Karpas-422 (cell line): ENCODE measurements at regions not wholly inside any gene's neighbourhood (a gene's known extent, or its start where the extent isn't known, plus 50 kb on each side); places are given as distances from the start of the nearest gene placed in this dataset.

Experiments
- DNase-seq: peaks from one replicate; pipeline ENCODE4 v3.0.0-alpha.2; 2015
- H2AFZ ChIP-seq: fragments of 200-600 bp; sonication (generic); 2 replicates; pipeline ENCODE4 v1.6.1; 2014; ENCODE audit warnings: antibody characterized with exemption, low read length, mixed read lengths
- H3K27ac ChIP-seq: fragments of 200-600 bp; sonication (generic); 2 replicates; pipeline ENCODE4 v1.5.1; 2014; ENCODE audit warnings: mild to moderate bottlenecking, low read length, moderate library complexity
- H3K27me3 ChIP-seq: fragments of 200-600 bp; sonication (generic); 2 replicates; pipeline ENCODE4 v1.6.1; 2014; ENCODE audit warnings: low read length, mixed read lengths
- H3K36me3 ChIP-seq: fragments of 200-600 bp; sonication (generic); 2 replicates; pipeline ENCODE4 v1.6.1; 2014; ENCODE audit warnings: low read length, mixed read lengths; ENCODE audit not compliant: insufficient read depth
- H3K4me1 ChIP-seq: fragments of 200-600 bp; sonication (generic); 2 replicates; pipeline ENCODE4 v1.6.1; 2014; ENCODE audit warnings: mild to moderate bottlenecking, low read length, mixed read lengths
- H3K4me2 ChIP-seq: fragments of 200-600 bp; sonication (generic); 2 replicates; pipeline ENCODE4 v1.6.1; 2014; ENCODE audit warnings: low read length, low read depth, mild to moderate bottlenecking; ENCODE audit not compliant: poor library complexity, severe bottlenecking
- H3K4me3 ChIP-seq: fragments of 200-600 bp; sonication (generic); 2 replicates; pipeline ENCODE4 v1.5.1; 2014; ENCODE audit warnings: mild to moderate bottlenecking, antibody characterized with exemption, low read length, mixed read lengths
- H3K79me2 ChIP-seq: fragments of 200-600 bp; sonication (generic); 2 replicates; pipeline ENCODE4 v1.6.1; 2014; ENCODE audit warnings: mild to moderate bottlenecking, low read length, mixed read lengths
- H3K9ac ChIP-seq: fragments of 200-600 bp; sonication (generic); 2 replicates; pipeline ENCODE4 v1.6.0; 2014; ENCODE audit warnings: low read length
- H3K9me2 ChIP-seq: fragments of 200-600 bp; sonication (generic), shearing (Covaris generic); replicated peaks from 2 replicates; pipeline ENCODE4 v1.6.0; 2014; ENCODE audit warnings: mild to moderate bottlenecking, low read length, moderate library complexity; ENCODE audit not compliant: insufficient read depth
- H3K9me3 ChIP-seq: fragments of 300-700, 200-600 bp; sonication (generic); 2 replicates; pipeline ENCODE4 v1.6.1; 2014; ENCODE audit warnings: low read length, mixed read lengths
- H4K20me1 ChIP-seq: fragments of 200-600 bp; sonication (generic); 2 replicates; pipeline ENCODE4 v1.6.1; 2014; ENCODE audit warnings: mild to moderate bottlenecking, antibody characterized with exemption, low read length, low read depth; ENCODE audit not compliant: insufficient read depth

GRCh38 chr5:74428876-74429275 is 211.7 kb downstream of the ENC1 start:
- Histone ChIP-seq H2AFZ (no peak overlapping the region), H3K79me2 (no peaks in the 10 kb centered on the region), H3K4me2 (no peak overlapping the region), H3K27me3 (no peaks in the 10 kb centered on the region), H3K4me3 (no peak overlapping the region), H3K9me3 (no peaks in the 10 kb centered on the region), H3K9me2 (no peaks in the 10 kb centered on the region), H3K9ac (no peak overlapping the region), H3K4me1 (no peaks in the 10 kb centered on the region), H4K20me1 (no peaks in the 10 kb centered on the region), H3K36me3 (no peaks in the 10 kb centered on the region), H3K27ac (no peak overlapping the region)
- DNase-seq = no peak

GRCh38 chr5:74428275-74428674 is 212.3 kb downstream of the ENC1 start:
- Histone ChIP-seq H3K27me3 (no peaks in the 10 kb centered on the region), H3K4me3 (no peak overlapping the region), H3K4me1 (no peaks in the 10 kb centered on the region), H3K4me2 (no peak overlapping the region), H3K36me3 (no peaks in the 10 kb centered on the region), H3K9ac (no peak overlapping the region), H3K27ac (no peak overlapping the region), H3K79me2 (no peaks in the 10 kb centered on the region), H2AFZ (no peak overlapping the region), H3K9me2 (no peaks in the 10 kb centered on the region), H3K9me3 (no peaks in the 10 kb centered on the region), H4K20me1 (no peaks in the 10 kb centered on the region)
- DNase-seq = no peak

- H3K4me3 ChIP-seq = no peak overlapping the region
- no peak overlapping the region for H3K27ac ChIP-seq
- no peak overlapping the region for H3K4me2 ChIP-seq
- no peaks in the 10 kb centered on the region for H3K36me3 ChIP-seq
- H3K4me1 ChIP-seq = no peaks in the 10 kb centered on the region
- no peaks in the 10 kb centered on the region for H3K9me2 ChIP-seq
- no peak overlapping the region for H2AFZ ChIP-seq
- no peaks in the 10 kb centered on the region for H3K27me3 ChIP-seq
- no peaks in the 10 kb centered on the region for H3K9me3 ChIP-seq
- DNase-seq = no peak
- H3K9ac ChIP-seq = no peak overlapping the region
- H3K79me2 ChIP-seq = no peaks in the 10 kb centered on the region
- H4K20me1 ChIP-seq = no peaks in the 10 kb centered on the region
Observed at GRCh38 chr5:74426506-74426905, 214.0 kb downstream of the ENC1 start.

GRCh38 chr5:74424162-74424868 is 216.2 kb downstream of the ENC1 start:
- Histone ChIP-seq H3K9me2 (no peaks in the 10 kb centered on the region), H3K9me3 (no peaks in the 10 kb centered on the region), H3K9ac (no peak overlapping the region), H4K20me1 (no peaks in the 10 kb centered on the region), H3K36me3 (no peaks in the 10 kb centered on the region), H3K4me3 (no peak overlapping the region), H3K4me2 (no peak overlapping the region), H3K27ac (no peak overlapping the region), H3K27me3 (no peaks in the 10 kb centered on the region), H2AFZ (no peak overlapping the region), H3K4me1 (no peaks in the 10 kb centered on the region), H3K79me2 (no peaks in the 10 kb centered on the region)
- DNase-seq = no peak

- H3K9ac ChIP-seq = no peak overlapping the region
- no peaks in the 10 kb centered on the region for H3K4me1 ChIP-seq
- no peaks in the 10 kb centered on the region for H3K9me3 ChIP-seq
- H3K9me2 ChIP-seq = no peaks in the 10 kb centered on the region
- no peaks in the 10 kb centered on the region for H3K79me2 ChIP-seq
- H3K36me3 ChIP-seq = no peaks in the 10 kb centered on the region
- no peak overlapping the region for H3K27ac ChIP-seq
- no peak overlapping the region for H3K4me3 ChIP-seq
- no peak for DNase-seq
- no peaks in the 10 kb centered on the region for H4K20me1 ChIP-seq
- H2AFZ ChIP-seq = no peak overlapping the region
- no peak overlapping the region for H3K4me2 ChIP-seq
- no peaks in the 10 kb centered on the region for H3K27me3 ChIP-seq
Observed at GRCh38 chr5:74423383-74423782, 217.1 kb downstream of the ENC1 start.

- H3K9ac ChIP-seq = no peak overlapping the region
- no peak overlapping the region for H3K4me2 ChIP-seq
- no peak overlapping the region for H3K27ac ChIP-seq
- H3K9me2 ChIP-seq = no peaks in the 10 kb centered on the region
- H2AFZ ChIP-seq = no peak overlapping the region
- H4K20me1 ChIP-seq = no peaks in the 10 kb centered on the region
- no peaks in the 10 kb centered on the region for H3K36me3 ChIP-seq
- H3K4me3 ChIP-seq = no peak overlapping the region
- H3K4me1 ChIP-seq = no peaks in the 10 kb centered on the region
- no peaks in the 10 kb centered on the region for H3K27me3 ChIP-seq
- no peak for DNase-seq
- no peaks in the 10 kb centered on the region for H3K9me3 ChIP-seq
- H3K79me2 ChIP-seq = no peaks in the 10 kb centered on the region
Observed at GRCh38 chr5:74422671-74423070, 217.9 kb downstream of the ENC1 start.

GRCh38 chr5:74422030-74422429 is 218.5 kb downstream of the ENC1 start:
- Histone ChIP-seq H3K9ac (no peak overlapping the region), H3K79me2 (no peaks in the 10 kb centered on the region), H2AFZ (no peak overlapping the region), H3K4me2 (no peak overlapping the region), H4K20me1 (no peaks in the 10 kb centered on the region), H3K9me3 (no peaks in the 10 kb centered on the region), H3K4me1 (no peaks in the 10 kb centered on the region), H3K4me3 (no peak overlapping the region), H3K27me3 (no peaks in the 10 kb centered on the region), H3K9me2 (no peaks in the 10 kb centered on the region), H3K27ac (no peak overlapping the region), H3K36me3 (no peaks in the 10 kb centered on the region)
- no peak for DNase-seq

- Histone ChIP-seq H3K4me3 (no peak overlapping the region), H3K27me3 (no peaks in the 10 kb centered on the region), H3K9ac (no peak overlapping the region), H3K4me2 (no peak overlapping the region), H3K4me1 (no peaks in the 10 kb centered on the region), H3K79me2 (no peaks in the 10 kb centered on the region), H3K27ac (no peak overlapping the region), H3K9me2 (no peaks in the 10 kb centered on the region), H2AFZ (no peak overlapping the region), H4K20me1 (no peaks in the 10 kb centered on the region), H3K9me3 (no peaks in the 10 kb centered on the region), H3K36me3 (no peaks in the 10 kb centered on the region)
- DNase-seq = no peak
Observed at GRCh38 chr5:74421377-74421776, 219.2 kb downstream of the ENC1 start.
